Peyer's patch (tissue), 4 donors: ENCODE measurements at regions not wholly inside any gene's neighbourhood (a gene's known extent, or its start where the extent isn't known, plus 50 kb on each side); places are given as distances from the start of the nearest gene placed in this dataset.

Experiments used
- POLR2A ChIP-seq, 2 donors: fragments of 450-650 bp; IDR thresholded peaks; one replicate each; pipeline ENCODE4 v1.5.1; 2017; ENCODE audit warnings: antibody characterized with exemption in 2 of 2, mild to moderate bottlenecking in 2 of 2, moderate library complexity in 2 of 2
- TF ChIP-seq, protein P1 (sequence below), 6 experiments: fragments of 450-650 bp in 4 of 6; fragments of 200-600 bp in 2 of 6; sonication (generic) in 1 of 6; IDR thresholded peaks; one replicate each; pipeline ENCODE4 v1.5.1; 2017 to 2019; ENCODE audit warnings: antibody characterized with exemption in 6 of 6, mild to moderate bottlenecking in 3 of 6, moderate library complexity in 1 of 6

- TF ChIP-seq POLR2A (IDR thresholded peaks at IDR 0.05): no peak
- TF ChIP-seq, protein P1, sequence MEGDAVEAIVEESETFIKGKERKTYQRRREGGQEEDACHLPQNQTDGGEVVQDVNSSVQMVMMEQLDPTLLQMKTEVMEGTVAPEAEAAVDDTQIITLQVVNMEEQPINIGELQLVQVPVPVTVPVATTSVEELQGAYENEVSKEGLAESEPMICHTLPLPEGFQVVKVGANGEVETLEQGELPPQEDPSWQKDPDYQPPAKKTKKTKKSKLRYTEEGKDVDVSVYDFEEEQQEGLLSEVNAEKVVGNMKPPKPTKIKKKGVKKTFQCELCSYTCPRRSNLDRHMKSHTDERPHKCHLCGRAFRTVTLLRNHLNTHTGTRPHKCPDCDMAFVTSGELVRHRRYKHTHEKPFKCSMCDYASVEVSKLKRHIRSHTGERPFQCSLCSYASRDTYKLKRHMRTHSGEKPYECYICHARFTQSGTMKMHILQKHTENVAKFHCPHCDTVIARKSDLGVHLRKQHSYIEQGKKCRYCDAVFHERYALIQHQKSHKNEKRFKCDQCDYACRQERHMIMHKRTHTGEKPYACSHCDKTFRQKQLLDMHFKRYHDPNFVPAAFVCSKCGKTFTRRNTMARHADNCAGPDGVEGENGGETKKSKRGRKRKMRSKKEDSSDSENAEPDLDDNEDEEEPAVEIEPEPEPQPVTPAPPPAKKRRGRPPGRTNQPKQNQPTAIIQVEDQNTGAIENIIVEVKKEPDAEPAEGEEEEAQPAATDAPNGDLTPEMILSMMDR (IDR thresholded peaks at IDR 0.05): no peak
Measured at GRCh38 chr17:418421-418751, 65.8 kb upstream of the RPH3AL start.
